GM19438 (cell line): ENCODE measurements at regions not wholly inside any gene's neighbourhood (a gene's known extent, or its start where the extent isn't known, plus 50 kb on each side); places are given as distances from the start of the nearest gene placed in this dataset.
"Not testable (repeated sequence)": the region's sequence is repeated elsewhere in the genome, so short reads cannot be mapped to it uniquely, and the experiment has no call there.

Experiments used
- ATAC-seq: cut with Tn5 transposase; IDR thresholded peaks from one replicate; pipeline ENCODE4 v1.9.1; 2021; ENCODE audit warnings: low read depth; ENCODE audit not compliant: unreplicated experiment

DNA sequence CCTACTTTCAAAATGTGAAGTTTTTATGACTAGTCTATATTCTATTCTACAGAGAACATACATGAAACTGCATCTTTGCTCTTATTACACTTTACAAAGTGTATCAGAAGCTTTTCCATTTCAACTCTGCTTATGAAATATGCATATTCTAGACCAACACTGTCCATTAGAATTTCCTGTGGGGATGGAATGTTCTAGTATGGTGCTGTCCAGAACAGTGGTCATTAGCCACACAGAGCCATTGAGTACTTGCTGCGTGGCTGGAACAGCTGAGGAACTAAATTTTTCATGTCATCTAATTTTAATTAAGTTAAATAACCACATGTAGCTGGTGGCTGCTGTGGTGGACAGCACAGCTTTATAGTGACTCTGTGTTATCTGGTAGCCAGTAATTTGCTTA, 105.9 kb upstream of the PDE10A start:
- no peak for ATAC-seq

DNA sequence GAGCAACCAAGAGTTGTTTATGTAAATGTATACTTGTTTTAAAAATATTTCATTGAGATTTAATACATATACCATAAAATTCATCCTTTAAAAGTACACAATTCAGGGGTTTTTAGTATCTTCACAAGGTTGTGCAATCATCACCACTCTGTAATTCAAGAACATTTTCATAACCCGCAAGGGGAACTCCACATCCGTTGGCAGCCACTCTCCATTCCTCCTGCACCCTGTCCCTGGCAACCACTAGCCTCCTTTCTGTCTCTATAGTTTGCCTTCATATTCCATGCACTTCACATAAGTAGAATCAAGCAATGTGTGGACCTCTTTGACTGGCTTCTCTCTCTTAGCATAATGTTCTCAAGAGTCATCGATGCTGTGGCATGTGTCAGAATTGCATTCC, 104.2 kb upstream of the PDE10A start:
- ATAC-seq, result no peak

DNA sequence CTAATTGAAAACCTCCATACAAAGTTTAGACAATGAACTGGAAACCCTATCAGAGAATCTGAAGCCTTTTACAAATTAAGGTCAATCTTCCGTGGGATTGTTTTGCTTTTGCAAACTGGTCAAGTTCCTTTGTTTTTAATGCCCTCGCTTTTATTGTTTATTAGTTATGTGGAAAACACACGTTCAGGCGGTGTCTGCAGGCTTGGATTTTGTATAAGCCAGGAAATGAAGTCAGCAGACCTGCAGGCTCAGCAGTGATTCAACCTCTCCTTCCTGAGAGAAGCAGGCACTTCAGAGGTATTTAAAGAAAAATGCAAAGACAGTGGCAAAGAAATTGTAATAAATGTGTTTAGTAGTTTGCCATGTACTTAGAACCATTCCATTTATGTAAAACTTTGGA, 103.4 kb upstream of the PDE10A start:
- ATAC-seq, result no peak

DNA sequence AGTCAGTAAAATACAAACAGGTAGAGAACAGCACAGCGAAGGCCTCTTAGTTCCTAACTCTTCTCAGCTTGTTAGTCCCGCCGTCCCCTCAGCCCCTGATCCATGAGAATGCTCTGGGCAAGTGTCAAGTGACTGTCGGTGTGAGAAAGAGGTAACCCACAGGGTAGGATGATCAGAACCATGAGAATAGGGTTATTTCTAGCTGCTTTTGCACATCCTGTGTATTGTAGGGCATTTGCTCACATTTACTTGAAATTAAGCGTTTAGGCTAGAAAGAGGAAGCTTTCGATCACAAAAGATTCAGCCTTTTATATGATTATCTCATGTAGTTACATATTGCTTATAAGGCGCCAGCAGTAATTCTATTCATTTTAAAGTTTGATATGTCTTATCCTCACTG, 103.0 kb upstream of the PDE10A start:
- ATAC-seq, result no peak

DNA sequence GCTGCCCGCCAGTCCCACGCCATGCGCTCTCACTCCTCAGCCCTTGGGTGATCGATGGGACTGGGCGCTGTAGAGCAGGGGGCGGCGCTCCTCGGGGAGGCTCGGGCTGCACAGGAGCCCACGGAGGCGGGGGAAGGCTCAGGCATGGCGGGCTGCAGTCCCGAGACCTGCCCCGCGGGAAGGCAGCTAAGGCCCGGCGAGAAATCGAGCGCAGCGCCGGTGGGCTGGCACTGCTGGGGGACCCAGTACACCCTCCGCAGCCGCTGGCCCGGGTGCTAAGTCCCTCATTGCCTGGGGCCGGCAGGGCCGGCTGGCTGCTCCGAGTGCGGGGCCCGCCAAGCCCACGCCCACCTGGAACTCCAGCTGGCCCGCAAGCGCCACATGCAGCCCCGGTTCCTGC, 102.2 kb upstream of the PDE10A start:
- not testable (repeated sequence) for ATAC-seq

DNA sequence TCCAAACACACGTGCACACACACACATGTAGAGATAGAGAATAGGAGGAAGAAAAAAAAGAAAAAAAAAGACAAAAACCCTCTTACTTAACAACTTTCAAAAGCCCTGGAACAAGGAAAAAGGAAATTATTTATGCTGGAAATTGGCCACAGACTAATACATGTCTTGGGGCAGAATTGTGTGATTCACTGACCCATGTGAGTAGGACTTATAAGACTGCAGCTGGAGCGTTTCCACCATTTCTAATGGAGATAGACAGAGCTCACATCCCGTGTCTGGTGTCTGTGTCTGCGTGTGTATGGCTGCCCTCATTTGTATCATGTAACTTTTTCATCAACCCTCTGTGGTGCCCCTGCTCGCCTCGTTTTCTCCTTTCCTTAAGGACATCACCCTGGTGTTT, 99.8 kb upstream of the PDE10A start:
- no peak for ATAC-seq

DNA sequence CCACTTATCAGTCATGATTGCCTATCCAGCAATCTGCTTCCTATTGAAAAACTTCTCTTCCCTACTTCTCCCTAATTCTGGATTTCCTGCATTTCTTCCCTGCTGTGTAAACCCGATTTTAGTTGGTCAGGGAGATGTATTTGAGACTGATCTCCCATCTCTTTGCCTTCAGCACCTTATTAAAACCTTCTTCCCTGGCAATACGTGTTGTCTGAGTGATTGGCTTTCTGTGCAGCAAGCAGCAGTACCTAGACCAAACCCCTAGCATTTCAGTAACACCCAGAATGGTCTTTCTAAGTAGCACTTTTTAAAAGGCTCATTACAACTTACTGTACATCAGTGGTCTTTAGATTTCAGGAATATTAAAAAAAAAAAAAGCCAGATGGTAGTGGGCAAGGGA, 99.1 kb upstream of the PDE10A start:
- ATAC-seq, result no peak

DNA sequence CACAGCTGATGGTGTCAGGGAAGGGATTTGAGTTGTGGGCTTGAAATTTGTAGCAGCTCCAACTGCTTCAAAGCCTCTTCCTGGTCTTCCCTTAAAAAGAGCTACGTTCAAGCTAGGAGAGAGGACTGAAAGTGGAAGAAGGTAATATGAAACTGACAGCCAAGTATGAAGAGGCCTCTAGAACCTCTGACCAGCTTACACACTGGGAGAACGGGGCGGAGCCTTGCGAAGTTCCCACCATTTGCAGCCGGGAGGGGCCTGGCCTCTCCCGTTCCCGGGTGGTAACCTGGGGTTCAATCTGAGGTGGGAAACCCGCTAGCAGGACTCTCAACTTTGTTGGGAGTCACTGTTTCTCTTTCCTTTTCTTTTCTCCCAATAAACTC, 97.8 kb upstream of the PDE10A start:
- ATAC-seq, result no peak

DNA sequence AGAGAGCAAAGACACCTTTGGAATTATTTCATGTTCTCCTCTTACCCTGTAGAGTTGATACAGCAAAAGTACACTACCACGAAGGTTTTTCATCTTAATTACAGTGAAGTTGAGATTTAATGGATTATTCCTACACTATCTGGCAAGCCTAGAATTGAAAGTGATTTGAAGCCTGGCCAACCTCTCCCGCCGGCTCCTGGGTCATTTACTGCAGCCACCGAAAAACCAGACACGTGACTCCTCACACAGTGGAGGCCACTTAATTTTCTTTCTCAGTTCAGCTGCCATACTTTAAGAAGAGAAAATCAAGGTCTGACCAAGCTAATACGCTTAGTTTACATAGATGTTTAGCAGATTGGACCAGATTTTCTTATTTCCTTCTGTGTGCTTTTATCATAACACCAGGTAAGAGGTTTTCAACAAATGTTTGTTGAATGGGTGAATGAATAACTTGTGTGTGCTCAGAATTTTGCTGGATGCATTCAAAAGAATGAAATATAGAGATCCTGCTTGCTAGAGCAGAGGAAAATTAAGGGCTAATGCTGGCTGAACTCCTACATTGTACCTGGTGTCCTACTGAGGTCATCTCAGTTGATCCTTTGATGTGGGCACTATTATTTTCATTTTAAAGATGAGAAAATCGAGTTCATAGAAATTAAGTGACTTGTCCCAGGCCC, 97.2 kb upstream of the PDE10A start:
- no peak for ATAC-seq

DNA sequence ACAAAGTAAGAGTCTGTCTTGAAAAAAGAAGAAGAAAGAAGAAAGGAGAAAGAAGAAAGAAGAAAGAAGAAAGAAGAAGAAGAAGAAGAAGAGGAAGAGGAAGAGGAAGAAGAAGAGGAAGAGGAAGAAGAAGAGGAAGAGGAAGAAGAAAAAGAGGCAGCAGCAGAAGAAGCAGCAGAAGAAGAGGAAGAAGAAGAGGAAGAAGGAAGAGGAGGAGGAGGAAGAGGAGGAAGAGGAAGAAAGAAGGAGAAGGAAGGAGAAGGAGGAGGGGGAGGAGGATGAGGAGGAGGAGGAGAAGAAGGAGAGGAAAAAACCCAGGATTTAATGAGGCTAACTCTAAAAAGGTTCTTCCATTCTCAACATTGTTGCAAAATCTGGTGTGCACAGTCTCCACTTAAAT, 95.4 kb upstream of the PDE10A start:
- ATAC-seq, result no peak

DNA sequence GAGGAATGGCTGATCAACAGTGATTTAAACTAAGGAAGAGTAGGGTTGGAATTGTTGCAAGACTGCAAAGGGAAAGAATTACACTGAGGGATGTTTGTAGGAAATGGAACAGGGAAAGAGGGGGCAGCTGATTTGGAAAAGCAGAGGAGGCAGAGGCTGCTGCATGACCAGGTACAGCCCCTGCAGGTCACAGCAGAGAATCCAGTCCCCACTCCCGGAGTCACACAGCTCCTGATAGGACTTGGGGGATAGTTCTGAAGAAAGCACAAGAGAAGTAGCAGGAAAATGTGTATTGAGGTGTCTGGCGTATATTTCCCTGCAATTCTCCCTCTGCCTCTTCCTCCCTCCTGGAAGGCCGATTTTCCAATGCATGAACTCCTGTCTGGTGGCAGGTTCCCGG, 92.5 kb upstream of the PDE10A start:
- no peak for ATAC-seq

DNA sequence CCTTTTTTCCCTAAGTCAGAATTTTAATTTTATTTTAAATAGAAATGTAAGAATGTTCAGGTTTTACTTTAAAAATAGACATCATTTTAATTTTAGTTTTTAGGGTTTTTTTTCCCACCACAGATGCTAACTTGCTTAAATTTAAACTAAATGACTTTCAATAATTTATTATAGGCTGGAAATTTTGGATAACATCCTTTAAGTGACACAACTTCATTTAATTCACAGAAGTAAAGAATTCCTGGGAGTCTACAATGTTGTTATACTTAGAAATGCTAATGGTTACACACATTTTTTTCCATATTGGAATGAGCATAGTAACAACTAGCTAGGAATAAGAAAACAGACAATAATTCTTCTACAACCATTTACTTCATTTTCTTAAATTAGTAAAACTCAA, 90.5 kb upstream of the PDE10A start:
- no peak for ATAC-seq

DNA sequence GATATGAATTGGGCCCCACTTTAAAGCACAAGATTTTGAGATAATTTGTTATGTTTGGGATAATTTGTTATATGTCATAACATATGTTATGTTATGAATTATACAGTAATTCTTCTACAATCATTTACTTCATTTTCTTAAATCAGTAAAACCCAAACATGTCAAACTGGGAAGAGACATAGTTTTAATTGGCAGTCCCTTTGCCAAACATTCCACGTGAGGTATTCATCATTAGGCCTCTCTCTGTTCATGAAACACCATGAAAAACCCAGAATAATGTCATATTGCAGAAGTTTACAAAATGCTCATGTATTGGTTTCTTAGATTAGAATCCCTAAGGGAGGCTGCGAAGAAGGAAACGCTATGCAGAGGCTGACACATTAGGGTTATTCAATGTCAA, 89.4 kb upstream of the PDE10A start:
- no peak for ATAC-seq

DNA sequence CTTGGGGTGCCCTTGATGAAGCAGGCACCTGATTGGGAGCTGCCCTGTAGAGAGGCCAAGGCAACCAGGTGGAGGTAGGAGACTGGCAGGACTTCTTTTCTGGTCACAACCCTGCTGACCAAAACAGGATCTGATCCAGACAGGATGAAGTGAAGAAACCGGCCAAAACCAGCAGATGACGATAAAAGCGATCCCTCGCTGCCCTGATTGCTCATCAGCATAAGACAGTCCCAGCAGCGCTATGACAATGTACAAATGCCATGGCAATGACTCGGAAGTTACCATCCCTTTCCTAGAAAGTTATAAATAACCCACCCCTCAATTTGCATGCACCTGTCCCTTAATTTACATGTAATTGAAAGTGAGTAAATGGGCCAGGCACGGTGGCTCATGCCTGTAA, 88.4 kb upstream of the PDE10A start:
- ATAC-seq, result no peak

DNA sequence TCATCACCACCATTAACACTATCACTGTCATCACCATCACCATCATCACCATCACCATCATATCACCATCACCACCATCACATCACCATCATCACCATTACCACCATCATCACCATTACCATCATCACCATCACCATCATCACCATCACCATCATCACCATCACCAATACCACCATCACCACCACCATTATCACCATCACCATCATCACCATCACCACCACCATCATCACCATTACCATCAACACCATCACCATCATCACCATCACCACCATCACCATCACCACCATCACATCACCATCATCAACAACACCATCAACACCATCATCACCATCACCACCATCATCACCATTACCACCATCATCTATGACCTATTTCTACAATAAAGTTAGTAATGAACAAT, 86.1 kb upstream of the PDE10A start:
- no peak for ATAC-seq

DNA sequence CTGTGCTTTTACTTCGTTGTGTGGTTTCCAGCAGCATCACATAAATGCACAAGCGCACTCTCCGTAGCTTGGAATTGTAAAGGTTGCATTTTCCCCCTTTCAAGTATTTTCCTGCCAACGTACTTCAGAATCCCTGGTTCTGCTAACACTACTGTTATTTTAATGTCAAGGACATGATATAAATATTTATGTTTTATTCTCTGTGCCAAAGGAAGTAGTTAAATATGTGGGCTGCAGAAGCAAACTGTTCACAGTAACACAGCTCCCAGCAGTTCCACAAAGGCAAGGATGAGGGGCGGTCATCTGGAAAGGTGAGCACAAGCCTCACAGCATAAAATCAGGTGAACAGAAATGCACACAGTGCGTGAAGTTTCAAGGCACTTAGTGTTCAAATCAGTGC, 85.3 kb upstream of the PDE10A start:
- ATAC-seq, result no peak

DNA sequence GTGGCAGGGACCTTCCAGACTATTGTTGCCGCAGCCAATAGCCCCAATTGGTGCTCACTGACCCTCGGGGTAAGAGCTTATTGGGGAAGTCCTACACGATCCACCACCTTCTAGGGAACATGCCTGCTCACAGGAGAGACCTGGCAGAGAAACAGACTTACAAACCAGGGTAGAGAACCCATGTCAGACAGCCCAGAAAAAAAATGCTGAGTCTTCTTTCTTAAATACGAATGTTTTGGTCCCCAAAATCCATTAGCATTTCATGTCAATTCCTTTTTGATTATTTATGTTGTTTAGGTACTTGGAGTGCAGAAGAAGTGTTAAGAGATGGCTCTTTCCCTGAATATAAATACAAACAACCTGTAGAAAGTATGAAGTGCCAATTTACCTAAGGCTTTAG, 84.9 kb upstream of the PDE10A start:
- ATAC-seq, result no peak

DNA sequence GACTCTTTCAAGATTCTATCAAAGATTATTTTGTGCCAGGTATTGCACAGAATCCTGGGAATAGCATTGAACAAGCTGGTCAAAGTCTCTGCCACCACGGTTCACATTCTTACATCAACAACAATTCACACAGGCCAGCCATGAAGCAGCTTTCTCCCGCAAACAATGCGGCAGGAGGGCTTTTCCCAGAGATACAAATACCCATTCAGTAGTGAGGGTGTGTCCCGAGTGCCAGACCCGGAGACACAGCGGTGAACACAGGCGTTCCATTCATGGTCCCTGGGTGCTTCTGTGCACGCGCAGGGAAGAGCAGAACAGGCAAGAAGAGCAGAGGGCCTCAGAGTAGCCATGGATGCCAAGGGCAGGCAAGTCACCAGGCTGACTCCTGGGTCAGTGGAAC, 83.3 kb upstream of the PDE10A start:
- no peak for ATAC-seq

DNA sequence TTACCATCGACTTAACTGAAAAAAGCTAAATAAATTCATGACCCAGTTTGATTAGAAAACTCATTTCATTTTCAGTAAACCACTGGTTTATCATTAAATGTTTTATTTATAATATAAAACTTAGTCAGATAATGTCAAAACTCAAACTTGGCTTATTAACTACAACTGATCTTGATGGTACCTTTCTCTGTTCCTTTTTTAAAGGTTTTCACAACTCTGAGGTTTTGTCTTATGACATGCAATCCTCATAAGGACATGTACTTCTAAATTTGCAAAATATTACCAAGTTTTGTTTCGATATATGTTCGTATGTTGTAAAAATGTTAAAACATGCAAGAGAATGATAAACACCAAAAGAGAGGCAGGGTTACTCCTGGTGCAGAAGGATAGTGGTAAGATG, 82.5 kb upstream of the PDE10A start:
- ATAC-seq, result peak; percentile 62

DNA sequence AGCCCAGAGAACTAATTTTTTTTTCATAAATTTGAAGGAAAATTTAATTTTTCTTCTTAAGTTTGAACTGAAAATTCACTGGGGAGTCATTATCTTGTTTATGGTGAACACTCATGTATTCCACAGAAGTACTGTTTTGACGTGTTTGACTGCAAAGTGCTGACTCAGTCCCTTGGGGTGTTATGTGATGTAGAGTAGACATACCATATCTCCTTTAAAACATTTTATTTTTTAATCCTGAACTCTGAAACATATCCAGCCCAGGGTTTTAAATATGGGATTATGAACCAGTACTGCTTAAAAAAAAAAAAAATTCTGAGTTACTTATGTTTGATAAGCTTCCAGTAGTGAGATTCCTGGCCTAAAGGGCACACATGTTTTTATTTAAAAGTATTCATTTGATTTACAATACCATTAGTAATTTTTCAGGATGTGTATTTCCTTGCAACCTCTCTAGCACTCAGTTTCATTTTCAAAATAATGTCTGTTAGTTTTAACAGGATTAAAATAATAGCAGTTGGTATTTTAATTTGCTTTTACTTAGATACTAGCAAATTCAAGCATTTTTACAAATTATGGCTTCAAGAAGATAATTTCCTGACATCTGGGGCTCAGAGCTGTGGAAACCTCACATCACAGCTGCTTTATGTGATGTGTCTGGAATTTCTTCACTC, 81.7 kb upstream of the PDE10A start:
- ATAC-seq, result no peak

DNA sequence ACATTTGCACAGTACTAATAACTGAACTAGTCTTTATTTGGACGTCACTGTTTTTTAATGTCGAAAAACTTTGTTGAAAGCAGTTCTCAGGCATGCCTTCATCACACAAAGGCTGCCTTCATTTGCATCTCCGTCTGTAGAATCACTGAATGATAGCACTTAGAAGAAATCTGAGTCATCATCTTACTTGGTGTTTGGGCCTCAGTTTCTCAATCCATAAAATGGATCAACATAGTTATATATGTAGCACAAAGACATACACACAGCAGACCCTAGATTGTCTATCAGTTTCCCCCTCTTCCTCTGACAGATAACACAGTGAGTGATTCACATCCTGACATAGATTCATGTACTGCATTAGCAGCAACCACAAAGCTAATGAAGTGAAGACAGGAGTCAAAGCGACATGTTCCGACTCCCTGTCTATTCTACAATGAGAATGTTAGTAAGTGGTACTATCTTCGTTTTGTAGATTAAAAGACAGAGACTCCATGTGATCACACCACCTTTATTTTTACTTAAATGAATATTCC, 80.4 kb upstream of the PDE10A start:
- ATAC-seq, result no peak

DNA sequence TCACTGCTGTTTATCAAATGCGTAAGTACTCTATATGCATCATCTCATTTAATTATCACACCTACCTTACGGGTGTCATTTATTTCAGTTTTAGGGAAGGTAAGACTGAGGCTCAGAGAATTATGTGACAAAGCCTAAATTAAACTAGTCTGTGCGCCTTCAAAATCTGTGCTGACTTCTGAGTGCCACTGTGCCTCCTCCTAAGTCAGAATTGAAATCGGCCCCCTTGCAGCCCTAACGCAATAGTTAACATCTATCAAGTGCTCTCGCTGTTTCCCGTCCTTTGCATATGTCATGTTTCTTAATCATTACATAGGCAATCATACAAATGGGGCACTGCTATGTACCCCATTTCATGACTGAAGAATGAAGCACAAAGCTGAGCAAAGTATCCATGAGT, 79.0 kb upstream of the PDE10A start:
- ATAC-seq, result no peak
